A673 (cell line): ENCODE measurements at regions not wholly inside any gene's neighbourhood (a gene's known extent, or its start where the extent isn't known, plus 50 kb on each side); places are given as distances from the start of the nearest gene placed in this dataset.

Experiments
- BruUV-seq: library from RNA; stranded (reverse); fragments of 400-500 nt; replicated peaks from 2 replicates; lab custom pipeline; 2021; lab: Mats Ljungman, UMichigan
- CTCF ChIA-PET: fragments of 300-600 bp; sonication (Branson Sonifier 250); formaldehyde crosslinking; loops from one replicate; lab custom pipeline; 2022; ENCODE audit warnings: antibody characterized with exemption; lab: Charles Lee
- POLR2A ChIA-PET: fragments of 300-600 bp; sonication (Branson Sonifier 250); formaldehyde crosslinking; loops from one replicate; lab custom pipeline; 2022; ENCODE audit warnings: antibody characterized with exemption; ENCODE audit not compliant: low non-redundant PET; lab: Charles Lee
- DNase-seq: peaks from one replicate; pipeline ENCODE4 v3.0.0-alpha.2; 2015; ENCODE audit warnings: low spot score
- H3K27ac ChIP-seq: fragments of 200-600 bp; sonication (generic); 2 replicates; pipeline ENCODE4 v1.5.1; 2016; ENCODE audit warnings: mixed run types, low read depth, mild to moderate bottlenecking, mixed read lengths, antibody characterized with exemption, low read length; ENCODE audit not compliant: poor library complexity, severe bottlenecking
- H3K27me3 ChIP-seq: fragments of 200-600 bp; sonication (generic); replicated peaks from 2 replicates; pipeline ENCODE4 v1.6.1; 2017; ENCODE audit warnings: mixed run types, low read depth, mild to moderate bottlenecking, mixed read lengths, antibody characterized with exemption, low read length; ENCODE audit not compliant: insufficient read depth, poor library complexity
- H3K36me3 ChIP-seq: fragments of 200-600 bp; sonication (generic); 2 replicates; pipeline ENCODE4 v1.6.1; 2016; ENCODE audit warnings: mixed run types, mild to moderate bottlenecking, mixed read lengths, antibody characterized with exemption, low read length; ENCODE audit not compliant: insufficient read depth, poor library complexity, severe bottlenecking
- H3K4me1 ChIP-seq: fragments of 200-600 bp; sonication (generic); 2 replicates; pipeline ENCODE4 v1.6.1; 2017; ENCODE audit warnings: mixed run types, mild to moderate bottlenecking, mixed read lengths, antibody characterized with exemption, low read length; ENCODE audit not compliant: insufficient read depth, poor library complexity, severe bottlenecking
- H3K4me3 ChIP-seq: fragments of 200-600 bp; sonication (generic); 2 replicates; pipeline ENCODE4 v1.5.1; 2016; ENCODE audit warnings: low read depth, mixed run types, mild to moderate bottlenecking, mixed read lengths, low read length; ENCODE audit not compliant: poor library complexity, severe bottlenecking
- H3K9me3 ChIP-seq: fragments of 200-600 bp; sonication (generic); 2 replicates; pipeline ENCODE4 v1.6.1; 2016; ENCODE audit warnings: mixed run types, low read depth, mild to moderate bottlenecking, mixed read lengths, antibody characterized with exemption, low read length; ENCODE audit not compliant: poor library complexity, severe bottlenecking
- EZH2 ChIP-seq: fragments of 200-600 bp; sonication (generic); IDR thresholded peaks from 2 replicates; pipeline ENCODE4 v1.6.1; 2017; ENCODE audit warnings: borderline replicate concordance, low read depth, mild to moderate bottlenecking, mixed read lengths, antibody characterized with exemption, low read length; ENCODE audit not compliant: poor library complexity, severe bottlenecking
- intact Hi-C: fragments of 100-400 bp; cut with micrococcal nuclease; formaldehyde crosslinking; loops from one replicate; pipeline ENCODE4 v1.10.0; 2022; ENCODE audit not compliant: unreplicated experiment
- TF ChIP-seq, protein P1 (sequence below): fragments of 300-800, 200-600 bp; sonication (generic); conservative IDR thresholded peaks from 2 replicates; pipeline ENCODE4 v1.5.1; 2017; ENCODE audit warnings: low read depth, mild to moderate bottlenecking, antibody characterized with exemption, low read length, moderate library complexity, mixed read lengths

DNA sequence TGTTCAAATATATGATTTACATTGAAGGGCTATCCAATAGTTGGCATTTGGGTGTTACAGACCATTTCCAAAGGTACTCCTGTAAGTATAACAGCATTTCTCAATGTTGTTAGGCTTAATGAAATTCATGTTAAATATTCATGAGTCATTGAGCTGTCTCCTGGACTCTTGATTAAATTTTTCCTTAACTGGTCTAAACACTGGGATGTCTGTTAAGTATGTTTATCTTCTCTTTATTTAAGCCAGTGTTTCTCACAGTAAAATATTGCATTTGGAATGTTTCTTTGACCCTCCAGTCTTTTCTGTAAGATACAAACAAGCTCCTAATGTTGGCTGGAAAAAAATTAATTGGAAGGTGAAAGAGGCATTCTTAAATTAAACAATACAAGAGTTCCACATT is 402.5 kb upstream of the HTR2A start:
- Histone ChIP-seq H3K36me3 (no peaks in the 10 kb centered on the region), H3K4me1 (no peaks in the 10 kb centered on the region), H3K9me3 (no peaks in the 10 kb centered on the region), H3K4me3 (no peak overlapping the region), H3K27ac (no peak overlapping the region), H3K27me3 (no peaks in the 10 kb centered on the region)
- BruUV-seq = no TSS peak
- POLR2A ChIA-PET = no interaction called here
- TF ChIP-seq, protein P1, sequence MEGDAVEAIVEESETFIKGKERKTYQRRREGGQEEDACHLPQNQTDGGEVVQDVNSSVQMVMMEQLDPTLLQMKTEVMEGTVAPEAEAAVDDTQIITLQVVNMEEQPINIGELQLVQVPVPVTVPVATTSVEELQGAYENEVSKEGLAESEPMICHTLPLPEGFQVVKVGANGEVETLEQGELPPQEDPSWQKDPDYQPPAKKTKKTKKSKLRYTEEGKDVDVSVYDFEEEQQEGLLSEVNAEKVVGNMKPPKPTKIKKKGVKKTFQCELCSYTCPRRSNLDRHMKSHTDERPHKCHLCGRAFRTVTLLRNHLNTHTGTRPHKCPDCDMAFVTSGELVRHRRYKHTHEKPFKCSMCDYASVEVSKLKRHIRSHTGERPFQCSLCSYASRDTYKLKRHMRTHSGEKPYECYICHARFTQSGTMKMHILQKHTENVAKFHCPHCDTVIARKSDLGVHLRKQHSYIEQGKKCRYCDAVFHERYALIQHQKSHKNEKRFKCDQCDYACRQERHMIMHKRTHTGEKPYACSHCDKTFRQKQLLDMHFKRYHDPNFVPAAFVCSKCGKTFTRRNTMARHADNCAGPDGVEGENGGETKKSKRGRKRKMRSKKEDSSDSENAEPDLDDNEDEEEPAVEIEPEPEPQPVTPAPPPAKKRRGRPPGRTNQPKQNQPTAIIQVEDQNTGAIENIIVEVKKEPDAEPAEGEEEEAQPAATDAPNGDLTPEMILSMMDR = no peak
- no peak for TF ChIP-seq EZH2
- CTCF ChIA-PET = no interaction called here
- DNase-seq = no peak
- intact Hi-C loops = no loop called here

DNA sequence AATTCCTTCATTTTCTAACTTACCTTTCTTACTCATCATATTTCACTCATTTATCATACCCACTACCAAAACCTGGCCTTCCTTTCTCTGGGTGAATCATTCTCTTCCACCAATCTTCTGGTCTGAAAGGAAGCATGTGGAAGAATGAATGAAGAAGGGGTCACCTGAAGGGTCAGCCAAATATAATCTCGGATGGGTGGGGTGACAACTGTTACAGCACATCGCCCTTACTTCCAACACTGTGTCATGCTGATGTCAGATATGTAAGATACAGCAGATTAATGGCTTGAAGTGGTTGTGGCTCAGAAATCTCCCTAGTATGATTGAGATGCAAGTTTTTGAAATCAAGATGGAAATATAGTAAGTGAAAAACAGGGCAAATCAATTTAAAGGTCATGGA is 401.7 kb upstream of the HTR2A start:
- no peaks in the 10 kb centered on the region for H3K27me3 ChIP-seq
- H3K27ac ChIP-seq = no peak overlapping the region
- no peaks in the 10 kb centered on the region for H3K9me3 ChIP-seq
- intact Hi-C loops = no loop called here
- no peak overlapping the region for H3K4me3 ChIP-seq
- no TSS peak for BruUV-seq
- CTCF ChIA-PET = no interaction called here
- no peak for TF ChIP-seq EZH2
- TF ChIP-seq, protein P1 = no peak
- DNase-seq = no peak
- no peaks in the 10 kb centered on the region for H3K36me3 ChIP-seq
- POLR2A ChIA-PET = no interaction called here
- no peaks in the 10 kb centered on the region for H3K4me1 ChIP-seq

DNA sequence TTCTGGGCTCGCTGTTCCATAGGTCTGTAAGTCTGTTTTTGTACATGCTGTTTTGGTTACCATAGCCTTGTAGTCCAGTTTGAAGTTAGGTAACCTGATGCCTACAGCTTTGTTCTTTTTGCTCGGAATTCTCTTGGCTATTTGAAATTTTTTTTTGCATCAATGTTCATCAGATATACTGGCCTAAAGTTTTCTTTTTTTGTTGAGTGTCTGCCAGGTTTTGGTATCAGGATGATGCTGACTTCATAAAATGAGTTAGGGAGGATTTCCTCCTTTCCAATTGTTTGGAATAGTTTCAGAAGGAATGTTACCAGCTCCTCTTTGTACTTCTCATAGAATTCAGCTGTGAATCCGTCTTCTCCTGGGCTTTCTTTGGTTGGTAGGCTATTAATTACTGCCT is 397.8 kb upstream of the HTR2A start:
- Histone ChIP-seq H3K36me3 (no peaks in the 10 kb centered on the region), H3K4me1 (no peaks in the 10 kb centered on the region), H3K9me3 (no peaks in the 10 kb centered on the region), H3K27me3 (no peaks in the 10 kb centered on the region), H3K27ac (no peak overlapping the region), H3K4me3 (no peak overlapping the region)
- no TSS peak for BruUV-seq
- no peak for TF ChIP-seq EZH2
- TF ChIP-seq, protein P1 = no peak
- intact Hi-C loops = no loop called here
- ChIA-PET CTCF (no interaction called here), POLR2A (no interaction called here)
- no peak for DNase-seq
